GM12891 (cell line): ENCODE measurements at regions not wholly inside any gene's neighbourhood (a gene's known extent, or its start where the extent isn't known, plus 50 kb on each side); places are given as distances from the start of the nearest gene placed in this dataset.

Experiments
- DNase-seq: peaks from one replicate; pipeline ENCODE4 v3.0.0; 2011; ENCODE audit warnings: low spot score; ENCODE audit not compliant: insufficient read length
- FAIRE-seq: peaks from 2 replicates; lab custom pipeline; 2011; peaks lifted over from hg19 to GRCh38; lab: Jason Lieb, UNC
- PAX5 ChIP-seq: IDR thresholded peaks from 2 replicates; pipeline ENCODE4 v1.6.1; 2011; ENCODE audit warnings: low read length, moderate library complexity, mild to moderate bottlenecking; ENCODE audit not compliant: insufficient read depth, severe bottlenecking
- POLR2A ChIP-seq: IDR thresholded peaks from 2 replicates; pipeline ENCODE4 v1.6.1; 2011; ENCODE audit warnings: low read depth, low read length, control low read depth
- POLR2AphosphoS5 ChIP-seq: IDR thresholded peaks from 2 replicates; pipeline ENCODE4 v1.6.1; 2011; ENCODE audit warnings: low read depth, low read length, control low read depth
- POU2F2 ChIP-seq: IDR thresholded peaks from 2 replicates; pipeline ENCODE4 v1.6.1; 2011; ENCODE audit warnings: low read depth, mild to moderate bottlenecking, control low read depth, low read length, moderate library complexity
- SPI1 ChIP-seq: IDR thresholded peaks from 2 replicates; pipeline ENCODE4 v1.6.1; 2011; ENCODE audit warnings: low read depth, low read length, control low read depth
- TAF1 ChIP-seq: IDR thresholded peaks from 2 replicates; pipeline ENCODE4 v1.6.1; 2011; ENCODE audit warnings: low read depth, low read length, control low read depth

DNA sequence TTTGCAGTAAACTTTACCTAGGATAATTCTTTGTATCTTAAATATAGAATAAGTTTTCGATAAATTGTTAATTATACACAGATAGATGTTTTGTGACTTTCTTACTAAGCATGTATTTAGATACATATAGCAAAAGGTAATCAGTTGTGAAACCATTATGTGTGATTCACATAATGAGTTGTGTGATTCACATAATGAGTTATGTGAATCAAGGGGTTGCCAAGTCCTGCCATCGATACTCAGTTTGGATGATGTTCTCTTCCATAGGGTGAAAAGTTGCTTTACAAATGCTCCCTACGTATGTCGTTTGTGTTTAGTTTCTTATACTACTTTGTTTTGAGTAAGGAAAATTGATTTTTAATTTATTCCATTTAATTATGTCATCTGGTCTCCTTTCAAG is 682.1 kb downstream of the MECOM start:
- FAIRE-seq (no peak), DNase-seq (no peak)
- no peak for TF ChIP-seq POLR2A
- no peak for TF ChIP-seq TAF1
- no peak for TF ChIP-seq PAX5
- TF ChIP-seq POU2F2, result no peak
- TF ChIP-seq POLR2AphosphoS5, result no peak
- TF ChIP-seq SPI1, result no peak

DNA sequence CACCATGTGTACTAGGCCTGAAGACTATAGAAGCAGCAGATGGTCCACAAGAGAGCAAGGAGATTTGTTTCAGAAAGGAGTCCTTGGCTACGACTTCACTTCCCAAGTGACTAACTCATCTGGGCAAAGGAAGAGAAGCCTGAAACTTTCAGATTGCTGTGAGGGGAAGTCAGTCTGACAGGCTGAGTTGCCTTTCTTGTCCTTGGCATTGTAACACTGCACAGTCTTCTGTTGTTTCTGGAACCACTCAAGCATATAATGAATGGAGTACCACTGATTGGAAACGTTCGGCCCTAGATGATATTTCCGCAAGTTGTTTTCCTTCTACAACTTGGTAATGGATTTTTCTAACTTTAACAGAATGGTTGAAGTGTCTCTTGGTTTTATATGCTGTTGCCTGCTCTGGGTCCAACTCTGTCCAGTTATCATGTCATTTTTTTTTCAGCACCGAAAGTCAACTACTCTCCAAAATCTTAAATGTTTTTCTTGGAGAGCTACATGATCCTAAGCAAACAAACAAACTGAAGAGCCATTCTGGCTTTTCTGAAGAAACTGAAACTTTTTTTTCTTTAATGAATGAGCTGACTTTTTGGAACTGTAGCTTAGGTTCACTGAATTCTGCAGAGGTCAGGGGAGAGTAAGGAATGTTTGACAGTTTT is 685.7 kb downstream of the MECOM start:
- DNase-seq (no peak), FAIRE-seq (no peak)
- TF ChIP-seq POLR2A (no peak), POLR2AphosphoS5 (no peak), SPI1 (no peak), PAX5 (no peak), TAF1 (no peak), POU2F2 (no peak)

DNA sequence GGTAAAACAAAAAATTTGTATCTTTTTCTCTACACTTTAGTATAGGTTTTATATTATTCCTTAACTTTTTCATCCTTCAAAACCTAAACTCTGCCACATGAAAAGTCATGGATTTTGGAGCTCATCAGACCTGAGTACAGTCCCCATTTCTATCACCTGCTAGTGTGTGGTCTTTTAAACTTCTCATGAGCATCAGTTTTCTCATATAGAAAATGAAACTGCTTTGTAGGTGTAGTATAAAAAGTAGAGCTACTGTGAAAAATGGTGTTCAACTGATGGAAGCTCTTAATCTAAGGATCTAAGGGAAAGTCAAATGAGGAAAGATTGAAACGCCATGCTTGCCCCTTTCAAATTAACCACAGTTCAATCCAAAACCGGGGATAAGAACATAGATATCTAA is 686.5 kb downstream of the MECOM start:
- DNase-seq (no peak), FAIRE-seq (no peak)
- TF ChIP-seq POU2F2, result no peak

- DNase-seq (no peak), FAIRE-seq (no peak)
- no peak for TF ChIP-seq TAF1
- TF ChIP-seq POLR2A, result no peak
- TF ChIP-seq POU2F2, result no peak
- no peak for TF ChIP-seq PAX5
- no peak for TF ChIP-seq POLR2AphosphoS5
- no peak for TF ChIP-seq SPI1
Measured at GRCh38 chr3:168975576-168975975, 687.9 kb downstream of the MECOM start.

DNA sequence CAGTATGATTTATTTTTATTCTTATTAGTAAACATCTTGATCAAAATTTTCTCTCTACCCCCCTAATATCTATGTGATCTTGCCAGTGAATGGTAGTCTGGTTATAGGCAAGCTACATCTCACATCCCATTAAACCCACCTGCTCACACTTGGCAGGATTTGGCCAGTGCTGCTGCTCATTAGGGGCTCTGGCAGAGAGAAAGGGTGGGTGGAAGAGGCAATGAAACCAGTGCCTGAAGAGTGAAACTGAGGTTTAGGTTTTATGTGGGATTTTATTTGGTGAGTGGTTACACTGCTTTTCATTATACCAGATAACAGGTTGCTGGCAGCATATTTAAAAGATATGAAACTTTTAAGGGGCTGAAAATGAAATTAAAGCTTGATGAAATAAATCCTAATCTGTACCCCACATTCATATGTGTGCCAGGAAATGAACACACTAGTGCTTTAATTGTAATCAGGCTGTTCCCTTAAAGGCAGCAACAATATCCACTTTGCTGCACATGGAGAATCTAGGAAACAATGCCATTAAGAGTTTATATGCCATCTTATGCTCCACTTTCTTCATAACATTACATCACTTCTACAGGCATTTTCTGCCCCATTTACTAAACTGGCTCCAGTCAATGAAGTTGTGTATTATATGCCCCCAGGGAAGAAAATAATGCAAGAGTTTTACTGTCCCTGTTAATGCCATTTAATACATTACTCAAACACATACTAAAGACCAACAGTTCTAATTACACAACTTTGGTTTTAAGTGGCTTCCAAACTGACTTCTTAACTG is 688.7 kb downstream of the MECOM start:
- DNase-seq (no peak), FAIRE-seq (no peak)
- no peak for TF ChIP-seq PAX5
- no peak for TF ChIP-seq POLR2AphosphoS5
- TF ChIP-seq TAF1, result no peak
- TF ChIP-seq SPI1, result no peak
- TF ChIP-seq POLR2A, result no peak
- no peak for TF ChIP-seq POU2F2

GRCh38 chr3:168973897-168974296 is 689.6 kb downstream of the MECOM start:
- FAIRE-seq (no peak), DNase-seq (no peak)
- TF ChIP-seq PAX5 (no peak), POLR2A (no peak), POU2F2 (no peak), POLR2AphosphoS5 (no peak), SPI1 (no peak), TAF1 (no peak)

DNA sequence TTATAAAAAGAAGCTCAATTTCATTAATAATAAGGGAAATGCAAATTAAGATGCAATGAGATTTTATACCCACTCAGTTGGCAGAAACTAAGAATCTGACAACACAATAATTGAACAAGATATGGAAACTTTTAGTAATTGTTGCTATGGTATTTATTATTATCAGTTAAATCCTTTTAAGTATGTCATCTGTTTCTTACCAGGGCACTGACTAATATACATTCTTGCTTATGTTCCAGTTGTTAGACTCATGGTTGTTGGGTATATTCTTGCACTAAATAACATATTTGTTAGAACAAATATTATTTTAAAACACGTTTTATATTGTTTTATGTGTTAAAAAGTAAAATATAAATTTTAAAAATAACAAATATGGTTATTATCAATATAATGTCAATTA is 690.3 kb downstream of the MECOM start:
- no peak for TF ChIP-seq PAX5
- no peak for TF ChIP-seq POU2F2
- TF ChIP-seq SPI1, result no peak
- no peak for TF ChIP-seq TAF1
- TF ChIP-seq POLR2AphosphoS5, result no peak
- TF ChIP-seq POLR2A, result no peak
- DNase-seq (no peak), FAIRE-seq (no peak)

DNA sequence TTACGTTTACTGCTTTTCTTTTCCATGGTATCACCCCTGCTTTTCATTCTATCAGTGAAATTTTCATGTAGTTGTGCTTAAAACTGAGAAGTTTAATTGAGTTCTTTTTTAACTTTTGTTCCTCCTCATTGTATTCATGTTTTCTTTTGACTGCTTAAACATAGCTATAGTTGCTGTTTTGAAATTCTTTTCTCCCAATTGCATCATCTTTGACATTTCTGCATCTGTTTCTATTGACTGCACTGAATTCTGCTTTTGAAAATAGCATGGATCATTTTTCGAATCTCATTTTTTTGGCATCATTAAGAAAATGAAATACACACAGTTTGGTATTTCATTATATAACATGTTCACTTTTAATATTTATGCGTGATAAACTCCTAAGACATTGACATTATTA is 694.9 kb downstream of the MECOM start:
- no peak for TF ChIP-seq SPI1
- TF ChIP-seq TAF1, result no peak
- TF ChIP-seq POLR2AphosphoS5, result no peak
- TF ChIP-seq POU2F2, result no peak
- no peak for TF ChIP-seq PAX5
- TF ChIP-seq POLR2A, result no peak
- FAIRE-seq (no peak), DNase-seq (no peak)

GRCh38 chr3:168964736-168965135 is 698.8 kb downstream of the MECOM start:
- DNase-seq (no peak), FAIRE-seq (no peak)
- no peak for TF ChIP-seq POLR2A
- no peak for TF ChIP-seq POU2F2
- TF ChIP-seq SPI1, result no peak
- TF ChIP-seq POLR2AphosphoS5, result no peak

DNA sequence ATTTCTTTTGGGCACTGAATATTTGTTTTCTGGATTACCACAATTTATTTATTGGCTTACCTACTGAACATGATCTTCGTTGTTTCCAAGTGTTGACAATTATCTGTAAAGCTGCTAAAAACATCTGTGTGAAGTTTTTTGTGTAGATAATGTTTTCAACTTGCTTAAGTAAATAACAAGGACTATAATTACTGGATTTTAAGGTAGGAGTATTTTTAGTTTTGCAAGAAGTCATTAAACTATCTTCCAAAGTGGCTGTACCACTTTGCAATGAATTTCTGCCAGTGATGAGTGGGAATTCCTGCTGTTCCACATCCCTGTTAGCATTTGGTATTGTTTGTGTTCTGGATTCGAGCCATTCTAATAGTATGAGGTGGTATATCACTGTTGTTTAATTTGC is 702.2 kb downstream of the MECOM start:
- TF ChIP-seq POLR2A, result no peak
- no peak for DNase-seq
- no peak for FAIRE-seq

GRCh38 chr3:168959731-168960130 is 703.8 kb downstream of the MECOM start:
- TF ChIP-seq SPI1, result no peak
- no peak for TF ChIP-seq POLR2A
- no peak for TF ChIP-seq POU2F2
- TF ChIP-seq PAX5, result no peak
- TF ChIP-seq POLR2AphosphoS5, result no peak
- no peak for TF ChIP-seq TAF1
- FAIRE-seq, result no peak
- DNase-seq, result no peak

GRCh38 chr3:168958466-168958865 is 705.0 kb downstream of the MECOM start:
- no peak for DNase-seq
- no peak for FAIRE-seq

More at GRCh38 chr3:168958466-168958865, 705.0 kb downstream of the MECOM start:
- TF ChIP-seq TAF1 (no peak), POU2F2 (no peak), POLR2A (no peak), POLR2AphosphoS5 (no peak), SPI1 (no peak), PAX5 (no peak)
